Heart right ventricle (tissue), 16 donors: ENCODE measurements at regions not wholly inside any gene's neighbourhood (a gene's known extent, or its start where the extent isn't known, plus 50 kb on each side); places are given as distances from the start of the nearest gene placed in this dataset.

Experiments
- ATAC-seq, 8 donors: fragments of 200-7000 bp; cut with Tn5 transposase; one replicate each; pipeline ENCODE4 v1.9.1; 2020; ENCODE audit warnings: mild to moderate bottlenecking in 8 of 8, moderate library complexity in 8 of 8, moderate number of reproducible peaks in 1 of 8
- DNase-seq, 2 donors: peaks; one replicate each; pipeline ENCODE4 v3.0.0-alpha.2; 2020
- H3K27ac ChIP-seq, 10 donors: fragments of 200-600 bp; sonication (generic) in 2 of 10; one replicate each; pipeline versions ENCODE4 v1.5.0 to v1.8.0; 2020 to 2022; ENCODE audit warnings: mild to moderate bottlenecking in 3 of 10
- H3K27me3 ChIP-seq, 7 donors: fragments of 200-600 bp; one replicate each; pipeline ENCODE4 v1.8.0; 2021 to 2022; ENCODE audit warnings: mild to moderate bottlenecking in 2 of 7
- H3K36me3 ChIP-seq, 9 donors: fragments of 200-600 bp; sonication (generic) in 1 of 9; one replicate each; pipeline versions ENCODE4 v1.5.0 to v1.8.0; 2020 to 2022; ENCODE audit warnings: mild to moderate bottlenecking in 2 of 9
- H3K4me1 ChIP-seq, 9 donors: fragments of 200-600 bp; sonication (generic) in 1 of 9; one replicate each; pipeline versions ENCODE4 v1.5.0 to v1.8.0; 2020 to 2022; ENCODE audit warnings: mild to moderate bottlenecking in 4 of 9
- H3K4me3 ChIP-seq, 10 donors: fragments of 200-600 bp; sonication (generic) in 2 of 10; one replicate each; pipeline versions ENCODE4 v1.5.0 to v1.8.0; 2020 to 2022; ENCODE audit warnings: mild to moderate bottlenecking in 7 of 10, moderate library complexity in 2 of 10
- H3K9me3 ChIP-seq, 11 donors: fragments of 200-600 bp in 10 of 11; sonication (generic) in 2 of 11; one replicate each; pipeline versions ENCODE4 v1.5.0 to v1.8.0; 2013 to 2022; ENCODE audit warnings: mild to moderate bottlenecking in 2 of 11, control low read depth in 1 of 11, moderate library complexity in 1 of 11
- WGBS, 2 donors: extraction: QIAGEN DNeasy Blood & Tissue Kit; methylation state at CpG; one replicate each; pipeline ENCODE4 v1.1.7; 2013; ENCODE audit warnings: inconsistent platforms in 1 of 2; 5-methylcytosine and 5-hydroxymethylcytosine counted together
- intact Hi-C, 10 donors: fragments of 100-400 bp; cut with DNase I; formaldehyde crosslinking; loops; one replicate each; pipeline versions ENCODE4 v1.11.1 to v1.14.2; 2022
- TF ChIP-seq, protein P1 (sequence below), 9 donors: fragments of 200-600 bp; sonication (generic) in 2 of 9; IDR thresholded peaks; one replicate each; pipeline versions ENCODE4 v1.5.0 to v1.8.0; 2021 to 2022; ENCODE audit warnings: antibody characterized with exemption in 9 of 9, mild to moderate bottlenecking in 5 of 9, moderate library complexity in 1 of 9
- donor health status: Arrhythmogenic right ventricular cardiomyopathy.
- donor health status: ischemic (EF 13 %, LVEDD 7.1; RV severe dilation, severe dysfunction).
- donor health status: healthy with polysubstance abuse.
- donor health status: DM: no; HTN: yes; CAD: no.
- donor health status: DM: no; HTN: no; CAD: no.
- donor health status: ischemic (EF 25% LVEDD 6.9; RV normal size, moderate dysfunction).
- donor health status: ischemic (EF 25% LVEDD 5.7; RV mildly dilated, moderate dysfunction).
- donor health status: healthy.
- donor health status: DM: yes; HTN: yes; CAD: no.
- donor health status: Ischemic cardiomyopathy.
- donor health status: ischemic (EF 35%, LVEDD 5.7; RV mildly dilated, moderate dysfunction).
- donor health status: nonischemic (EF 11% LVEDD 7.7; RV severe dilation, severe dysfunction).
- donor health status: DM: yes; HTN: yes; CAD: no.
- donor health status: PGD.
- donor health status: ischemic (EF 29% LVEDD 5.4; RV normal size, mild dysfunction).
- donor health status: nonischemic (EF 23%, LVEDD 6.1; RV moderate dilation, normal function).

DNA sequence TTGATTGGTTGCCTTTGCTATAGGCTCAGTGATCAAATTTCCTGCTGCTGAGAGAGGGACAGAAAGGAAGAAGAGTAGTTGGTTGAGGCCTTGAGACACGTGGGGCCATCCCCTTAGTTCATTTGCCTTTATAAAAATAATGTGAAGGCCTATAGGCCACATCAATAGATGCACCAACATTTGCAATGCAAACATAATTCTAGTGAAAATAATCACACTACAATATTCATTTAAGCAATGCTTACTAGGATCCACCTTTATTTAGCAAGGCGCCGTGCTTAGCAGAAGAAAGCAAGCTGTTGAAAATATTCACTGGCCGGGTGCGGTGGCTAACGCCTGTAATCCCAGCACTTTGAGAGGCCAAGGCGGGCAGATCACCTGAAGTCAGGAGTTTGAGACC lies 105.3 kb upstream of the CXCR4 start:
- Histone ChIP-seq H3K4me1 (peaks cover 0 to 27% (median 0%) of the 10 kb centered on the region in 9 donors), H3K4me3 (no peak overlapping the region), H3K27me3 (peaks cover 0 to 7% (median 0%) of the 10 kb centered on the region in 7 donors), H3K9me3 (no peaks in the 10 kb centered on the region), H3K27ac (no peak overlapping the region), H3K36me3 (no peaks in the 10 kb centered on the region)
- DNase-seq, result no peak
- no peak for ATAC-seq
- TF ChIP-seq, protein P1, sequence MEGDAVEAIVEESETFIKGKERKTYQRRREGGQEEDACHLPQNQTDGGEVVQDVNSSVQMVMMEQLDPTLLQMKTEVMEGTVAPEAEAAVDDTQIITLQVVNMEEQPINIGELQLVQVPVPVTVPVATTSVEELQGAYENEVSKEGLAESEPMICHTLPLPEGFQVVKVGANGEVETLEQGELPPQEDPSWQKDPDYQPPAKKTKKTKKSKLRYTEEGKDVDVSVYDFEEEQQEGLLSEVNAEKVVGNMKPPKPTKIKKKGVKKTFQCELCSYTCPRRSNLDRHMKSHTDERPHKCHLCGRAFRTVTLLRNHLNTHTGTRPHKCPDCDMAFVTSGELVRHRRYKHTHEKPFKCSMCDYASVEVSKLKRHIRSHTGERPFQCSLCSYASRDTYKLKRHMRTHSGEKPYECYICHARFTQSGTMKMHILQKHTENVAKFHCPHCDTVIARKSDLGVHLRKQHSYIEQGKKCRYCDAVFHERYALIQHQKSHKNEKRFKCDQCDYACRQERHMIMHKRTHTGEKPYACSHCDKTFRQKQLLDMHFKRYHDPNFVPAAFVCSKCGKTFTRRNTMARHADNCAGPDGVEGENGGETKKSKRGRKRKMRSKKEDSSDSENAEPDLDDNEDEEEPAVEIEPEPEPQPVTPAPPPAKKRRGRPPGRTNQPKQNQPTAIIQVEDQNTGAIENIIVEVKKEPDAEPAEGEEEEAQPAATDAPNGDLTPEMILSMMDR (IDR thresholded peaks at IDR 0.05), result no peak
- WGBS, 2 donors, result 84 to 90% methylated on average over 7 of the region's 7 CpGs
- intact Hi-C loops, result no loop called here

DNA sequence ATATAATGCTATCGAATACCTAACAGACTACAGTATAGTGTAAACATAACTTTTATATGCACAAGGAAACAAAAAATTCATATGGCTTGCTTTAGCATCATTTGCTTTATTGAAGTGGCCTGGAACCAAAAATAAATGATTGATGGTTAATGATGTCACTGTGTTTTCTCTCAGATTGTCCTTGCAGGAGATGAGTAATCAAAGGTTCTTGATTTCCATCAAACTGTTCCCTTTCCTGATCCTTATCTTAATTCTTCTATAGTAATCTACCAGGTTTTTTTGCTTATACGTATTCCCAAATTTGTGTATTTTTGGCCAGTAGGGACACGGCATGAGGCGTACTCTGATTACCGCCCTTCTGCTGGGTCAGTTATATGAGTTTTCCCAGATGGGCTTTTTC lies 104.9 kb upstream of the CXCR4 start:
- no peaks in the 10 kb centered on the region for H3K36me3 ChIP-seq
- no peak for DNase-seq
- TF ChIP-seq, protein P1 (IDR thresholded peaks at IDR 0.05), result no peak
- H3K4me3 ChIP-seq, result no peak overlapping the region
- ATAC-seq, result no peak
- H3K4me1 ChIP-seq, result peaks cover 0 to 27% (median 0%) of the 10 kb centered on the region in 9 donors
- intact Hi-C loops, result no loop called here
- WGBS, 2 donors, result 75% methylated on average over 5 of the region's 5 CpGs
- no peaks in the 10 kb centered on the region for H3K9me3 ChIP-seq
- no peak overlapping the region for H3K27ac ChIP-seq
- peaks cover 0 to 7% (median 0%) of the 10 kb centered on the region in 7 donors for H3K27me3 ChIP-seq

DNA sequence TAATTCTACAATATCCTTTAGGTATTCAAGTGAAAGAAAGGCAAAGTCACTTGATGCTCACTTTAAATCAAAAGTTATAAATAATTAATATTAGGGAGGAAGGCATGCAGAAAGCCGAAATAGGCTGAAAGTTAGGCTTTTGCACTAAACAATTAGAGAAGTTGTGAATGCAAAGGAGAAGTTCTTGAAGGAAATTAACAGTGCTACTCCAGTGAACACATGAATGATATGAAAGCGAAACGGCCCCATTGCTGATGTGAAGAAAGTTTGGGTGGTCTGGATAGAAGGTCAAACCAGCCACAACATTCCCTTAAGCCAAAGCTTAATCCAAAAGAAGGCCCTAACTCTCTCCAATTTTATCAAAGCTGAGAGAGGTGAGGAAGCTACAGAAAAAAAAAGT lies 103.1 kb upstream of the CXCR4 start:
- no peaks in the 10 kb centered on the region for H3K9me3 ChIP-seq
- WGBS, 2 donors, result 94 to 95% methylated on average over 3 of the region's 3 CpGs
- H3K27me3 ChIP-seq, result peaks cover 0 to 10% (median 0%) of the 10 kb centered on the region in 7 donors
- intact Hi-C loops, result no loop called here
- H3K36me3 ChIP-seq, result no peaks in the 10 kb centered on the region
- TF ChIP-seq, protein P1 (IDR thresholded peaks at IDR 0.05), result no peak
- peaks cover 0 to 22% (median 0%) of the 10 kb centered on the region in 9 donors for H3K4me1 ChIP-seq
- no peak overlapping the region for H3K4me3 ChIP-seq
- ATAC-seq (no peak), DNase-seq (no peak)
- peak overlapping the region in 1 of 10 donors; percentile 66 for H3K27ac ChIP-seq

DNA sequence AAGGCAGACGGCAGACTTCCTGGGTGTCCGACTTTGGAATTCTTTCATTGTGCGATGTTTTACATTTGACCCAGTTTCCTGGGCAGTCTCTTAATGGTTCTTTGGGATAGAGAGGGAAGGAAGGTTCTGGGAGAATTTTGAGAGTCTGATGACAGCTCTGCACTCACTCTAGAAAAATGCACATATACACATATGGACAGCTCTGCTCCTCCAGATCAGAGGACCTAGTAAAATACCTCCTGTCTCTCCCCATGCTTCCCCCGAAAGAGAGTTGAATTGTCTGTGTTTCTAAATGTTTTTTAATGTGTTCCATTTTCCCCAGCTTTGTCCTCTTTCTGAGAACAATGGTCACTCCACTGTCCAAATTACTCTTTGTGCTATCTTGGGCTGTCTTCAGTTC lies 102.0 kb upstream of the CXCR4 start:
- peak in 1 of 8 donors; percentile 29 for ATAC-seq
- 21 to 35% methylated on average over 4 of the region's 4 CpGs for WGBS, 2 donors
- Histone ChIP-seq H3K4me1 (peaks cover 0 to 21% (median 0%) of the 10 kb centered on the region in 9 donors), H3K36me3 (no peaks in the 10 kb centered on the region), H3K27ac (no peak overlapping the region), H3K9me3 (no peaks in the 10 kb centered on the region), H3K4me3 (no peak overlapping the region), H3K27me3 (peaks cover 0 to 10% (median 0%) of the 10 kb centered on the region in 7 donors)
- TF ChIP-seq, protein P1 (IDR thresholded peaks at IDR 0.05), result no peak
- intact Hi-C loops, result no loop called here
- DNase-seq, result no peak
